GM12878 (cell line): ENCODE measurements at regions not wholly inside any gene's neighbourhood (a gene's known extent, or its start where the extent isn't known, plus 50 kb on each side); places are given as distances from the start of the nearest gene placed in this dataset.

Experiments used
- RCOR1 ChIP-seq: conservative IDR thresholded peaks from 2 replicates; pipeline ENCODE4 v1.6.1; 2012; ENCODE audit warnings: low read depth, low read length, improper control_type of control experiment
- SMAD5 ChIP-seq: IDR thresholded peaks from 2 replicates; pipeline ENCODE4 v1.6.1; 2016; ENCODE audit warnings: antibody characterized with exemption, low read depth
- TF ChIP-seq, protein P1 (sequence below), 3 experiments: IDR thresholded peaks in 2 of 3; conservative IDR thresholded peaks in 1 of 3; 2 replicates each; pipeline ENCODE4 v1.5.1; 2011; ENCODE audit warnings: low read depth in 3 of 3, low read length in 3 of 3, mild to moderate bottlenecking in 3 of 3, control low read depth in 2 of 3, moderate library complexity in 2 of 3, inconsistent platforms in 1 of 3, mixed read lengths in 1 of 3; ENCODE audit not compliant: control insufficient read depth in 2 of 3, insufficient read depth in 1 of 3; ENCODE audit errors: extremely low read depth in 1 of 3

- TF ChIP-seq SMAD5: no peak
- TF ChIP-seq, protein P1, sequence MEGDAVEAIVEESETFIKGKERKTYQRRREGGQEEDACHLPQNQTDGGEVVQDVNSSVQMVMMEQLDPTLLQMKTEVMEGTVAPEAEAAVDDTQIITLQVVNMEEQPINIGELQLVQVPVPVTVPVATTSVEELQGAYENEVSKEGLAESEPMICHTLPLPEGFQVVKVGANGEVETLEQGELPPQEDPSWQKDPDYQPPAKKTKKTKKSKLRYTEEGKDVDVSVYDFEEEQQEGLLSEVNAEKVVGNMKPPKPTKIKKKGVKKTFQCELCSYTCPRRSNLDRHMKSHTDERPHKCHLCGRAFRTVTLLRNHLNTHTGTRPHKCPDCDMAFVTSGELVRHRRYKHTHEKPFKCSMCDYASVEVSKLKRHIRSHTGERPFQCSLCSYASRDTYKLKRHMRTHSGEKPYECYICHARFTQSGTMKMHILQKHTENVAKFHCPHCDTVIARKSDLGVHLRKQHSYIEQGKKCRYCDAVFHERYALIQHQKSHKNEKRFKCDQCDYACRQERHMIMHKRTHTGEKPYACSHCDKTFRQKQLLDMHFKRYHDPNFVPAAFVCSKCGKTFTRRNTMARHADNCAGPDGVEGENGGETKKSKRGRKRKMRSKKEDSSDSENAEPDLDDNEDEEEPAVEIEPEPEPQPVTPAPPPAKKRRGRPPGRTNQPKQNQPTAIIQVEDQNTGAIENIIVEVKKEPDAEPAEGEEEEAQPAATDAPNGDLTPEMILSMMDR (IDR thresholded peaks at IDR 0.05 in 2 of 3, conservative IDR thresholded peaks at IDR 0.05 in 1 of 3; ENCODE audit: control insufficient read depth in 2 of 3, extremely low read depth in 1 of 3, insufficient read depth in 1 of 3, low read depth in 3 of 3, low read length in 3 of 3): no peak
- TF ChIP-seq RCOR1: no peak
These were observed 77.3 kb upstream of the MAN2A1 start for GRCh38 chr5:109612278-109612905.
